Endothelial cell of umbilical vein (primary cell): ENCODE measurements at regions not wholly inside any gene's neighbourhood (a gene's known extent, or its start where the extent isn't known, plus 50 kb on each side); places are given as distances from the start of the nearest gene placed in this dataset.

ENCODE experiments used
- BruUV-seq: library from RNA; stranded (reverse); fragments of 400-500 nt; replicated peaks from 2 replicates; lab custom pipeline; 2021; lab: Mats Ljungman, UMichigan
- CTCF ChIA-PET: fragments of 300-600, 350-600 bp; sonication (Branson Sonifier 250); formaldehyde crosslinking; loops from one replicate; lab custom pipeline; 2021; ENCODE audit warnings: antibody characterized with exemption, inconsistent platforms; lab: Charles Lee
- POLR2A ChIA-PET: fragments of 300-600, 350-600 bp; sonication (Branson Sonifier 250); formaldehyde crosslinking; loops from one replicate; lab custom pipeline; 2021; ENCODE audit warnings: antibody characterized with exemption, inconsistent platforms; lab: Charles Lee
- DNase-seq: peaks from one replicate; pipeline ENCODE4 v3.0.0-alpha.2; 2011; ENCODE audit warnings: low read depth, low spot score
- FAIRE-seq: peaks from 2 replicates; lab custom pipeline; 2011; peaks lifted over from hg19 to GRCh38; lab: Jason Lieb, UNC
- H2AFZ ChIP-seq: 2 replicates; pipeline ENCODE4 v1.6.0; 2012; ENCODE audit warnings: low read depth, low read length, control low read depth, inconsistent platforms
- H3K27ac ChIP-seq: 2 replicates; pipeline ENCODE4 v1.5.1; 2011; ENCODE audit warnings: low read depth, mild to moderate bottlenecking, control low read depth, low read length, moderate library complexity; ENCODE audit not compliant: insufficient read depth
- H3K27me3 ChIP-seq, 2 experiments: 2 replicates each; pipeline versions ENCODE4 v1.6.0 to v1.6.1; 2011; ENCODE audit warnings: low read length in 2 of 2, mixed read lengths in 1 of 2; ENCODE audit not compliant: control insufficient read depth in 2 of 2, insufficient read depth in 2 of 2
- H3K36me3 ChIP-seq, 2 experiments: 2 replicates in 1 of 2; 3 replicates in 1 of 2; pipeline ENCODE4 v1.5.1; 2011; ENCODE audit warnings: low read length in 2 of 2, mild to moderate bottlenecking in 1 of 2, moderate library complexity in 1 of 2; ENCODE audit not compliant: control insufficient read depth in 2 of 2, insufficient read depth in 2 of 2; ENCODE audit errors: extremely low read depth in 1 of 2
- H3K4me1 ChIP-seq: 3 replicates; pipeline ENCODE4 v1.5.1; 2011; ENCODE audit warnings: mild to moderate bottlenecking, low read length; ENCODE audit not compliant: control insufficient read depth, insufficient read depth; ENCODE audit errors: extremely low read depth
- H3K4me2 ChIP-seq: 2 replicates; pipeline ENCODE4 v1.6.1; 2011; ENCODE audit warnings: low read length, control low read depth, mixed read lengths; ENCODE audit not compliant: insufficient read depth
- H3K4me3 ChIP-seq, 3 experiments: fragments of 200-600 bp in 1 of 3; sonication (generic), shearing (Covaris generic) in 1 of 3; replicated peaks in 1 of 3; 2 replicates each; pipeline ENCODE4 v1.5.1; 2011 to 2016; ENCODE audit warnings: control low read depth in 3 of 3, low read length in 3 of 3, mild to moderate bottlenecking in 2 of 3, inconsistent platforms in 1 of 3, low read depth in 1 of 3, moderate library complexity in 1 of 3; ENCODE audit not compliant: insufficient read depth in 1 of 3
- H3K79me2 ChIP-seq: 2 replicates; pipeline ENCODE4 v1.6.0; 2012; ENCODE audit warnings: low read length, inconsistent platforms; ENCODE audit not compliant: control insufficient read depth, insufficient read depth
- H3K9ac ChIP-seq: replicated peaks from 2 replicates; pipeline ENCODE3; 2011; ENCODE audit warnings: low read length, control low read depth; ENCODE audit not compliant: insufficient read depth; ENCODE audit errors: extremely low read depth
- H3K9me1 ChIP-seq: replicated peaks from 3 replicates; pipeline ENCODE4 v1.6.0; 2011; ENCODE audit warnings: mild to moderate bottlenecking, low read length; ENCODE audit not compliant: control insufficient read depth, insufficient read depth; ENCODE audit errors: extremely low read depth
- H3K9me3 ChIP-seq: replicated peaks from 2 replicates; pipeline ENCODE4 v1.5.1; 2012; ENCODE audit warnings: low read length, inconsistent platforms; ENCODE audit not compliant: control insufficient read depth, insufficient read depth
- H4K20me1 ChIP-seq: replicated peaks from 2 replicates; pipeline ENCODE3; 2011; ENCODE audit warnings: mild to moderate bottlenecking, low read length; ENCODE audit not compliant: control insufficient read depth, insufficient read depth; ENCODE audit errors: extremely low read depth
- EZH2 ChIP-seq: IDR thresholded peaks from 2 replicates; pipeline ENCODE4 v1.6.1; 2012; ENCODE audit warnings: borderline replicate concordance, low read depth, mild to moderate bottlenecking, moderate library complexity, low read length, inconsistent platforms; ENCODE audit not compliant: severe bottlenecking
- FOS ChIP-seq: IDR thresholded peaks from 2 replicates; pipeline ENCODE4 v1.6.1; 2011; ENCODE audit warnings: mild to moderate bottlenecking, low read length, moderate library complexity, borderline replicate concordance; ENCODE audit not compliant: insufficient read depth
- GATA2 ChIP-seq: IDR thresholded peaks from 2 replicates; pipeline ENCODE4 v1.7.0; 2011; ENCODE audit warnings: low read depth, mild to moderate bottlenecking, moderate library complexity, mixed read lengths, low read length; ENCODE audit not compliant: insufficient read length, insufficient read depth
- JUN ChIP-seq: IDR thresholded peaks from 2 replicates; pipeline ENCODE4 v1.6.1; 2011; ENCODE audit warnings: borderline replicate concordance, low read depth; ENCODE audit not compliant: insufficient read length, insufficient read depth
- MYC ChIP-seq: IDR thresholded peaks from one replicate; pipeline ENCODE4 v1.6.1; 2011; ENCODE audit warnings: mild to moderate bottlenecking, low read depth, low read length
- POLR2A ChIP-seq: IDR thresholded peaks from 2 replicates; pipeline ENCODE4 v1.6.1; 2012; ENCODE audit warnings: low read depth, mild to moderate bottlenecking, control low read depth, low read length
- POLR2AphosphoS5 ChIP-seq: IDR thresholded peaks from 2 replicates; pipeline ENCODE4 v1.6.1; 2012; ENCODE audit warnings: low read depth, mild to moderate bottlenecking, control low read depth, low read length, moderate library complexity; ENCODE audit not compliant: insufficient read depth
- dilution Hi-C: fragments of 300-500 bp; cut with MboI; formaldehyde crosslinking; loops from one replicate; pipeline ENCODE4 v1.15.0; 2019; ENCODE audit warnings: low sequenced_read_pairs; ENCODE audit not compliant: extremely low pct_ligation_motif_present
- intact Hi-C: fragments of 100-400 bp; cut with micrococcal nuclease; formaldehyde crosslinking; loops from one replicate; pipeline ENCODE4 v1.10.0; 2022
- TF ChIP-seq, protein P1 (sequence below), 2 donors: IDR thresholded peaks; 1 replicate in 1 of 2; 2 replicates in 1 of 2; pipeline ENCODE4 v1.5.1; 2011; ENCODE audit warnings: low read length in 2 of 2, mild to moderate bottlenecking in 2 of 2, moderate library complexity in 2 of 2, control low read depth in 1 of 2, inconsistent platforms in 1 of 2, low read depth in 1 of 2; ENCODE audit not compliant: insufficient read depth in 1 of 2; ENCODE audit errors: extremely low read depth in 1 of 2
- TF ChIP-seq, protein P2 (sequence below): IDR thresholded peaks from 2 replicates; pipeline ENCODE4 v1.6.1; 2011; ENCODE audit not compliant: insufficient read depth, insufficient read length

DNA sequence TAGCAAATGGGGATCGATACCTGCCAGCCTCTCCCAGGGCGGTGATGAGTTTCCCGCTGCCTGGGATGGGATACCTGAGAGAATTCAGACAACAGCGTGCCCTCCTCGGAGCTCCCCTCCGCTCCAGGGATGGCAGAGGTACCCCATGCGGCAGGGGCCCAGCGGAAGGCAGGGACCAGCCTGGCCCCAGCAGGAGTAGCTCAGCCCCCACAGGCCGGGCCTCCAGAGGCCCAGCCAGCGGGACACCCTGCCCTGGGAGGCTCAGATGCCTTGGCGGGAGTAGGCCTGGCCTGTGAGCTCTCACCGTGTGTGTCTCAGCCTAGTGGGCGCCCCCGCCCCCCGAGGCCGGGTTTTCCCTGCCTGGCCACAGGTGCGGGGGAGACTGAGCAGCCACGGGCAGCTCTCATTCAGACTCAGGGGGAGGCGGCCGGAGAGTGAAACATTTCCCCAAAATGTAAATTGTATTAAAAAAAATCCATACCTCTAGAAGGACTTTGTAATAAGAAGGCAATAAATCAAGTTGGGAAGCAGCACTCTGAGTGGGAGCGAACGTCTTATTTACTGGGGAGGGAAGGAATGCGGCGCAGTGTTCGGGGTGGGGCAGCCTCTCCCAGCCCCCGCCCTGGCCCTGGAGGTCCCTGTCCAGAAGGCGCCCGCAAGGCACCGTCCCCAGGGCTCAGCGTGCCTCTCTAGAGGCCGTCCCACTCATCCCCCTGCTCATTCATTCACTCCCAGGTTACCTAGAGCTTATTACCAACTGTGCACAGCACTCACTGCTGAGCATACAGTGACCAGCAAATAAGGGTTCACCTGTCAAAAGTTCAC lies 888.0 kb downstream of the BRD1 start:
- Histone ChIP-seq H3K79me2 (no peaks in the 10 kb centered on the region), H3K27me3 (no peaks in the 10 kb centered on the region), H3K9me3 (peaks cover 5% of the 10 kb centered on the region), H3K9ac (no peak overlapping the region), H3K4me1 (no peaks in the 10 kb centered on the region), H3K36me3 (no peaks in the 10 kb centered on the region), H2AFZ (no peak overlapping the region), H3K4me3 (no peak overlapping the region), H3K4me2 (no peak overlapping the region), H3K27ac (no peak overlapping the region), H4K20me1 (no peaks in the 10 kb centered on the region), H3K9me1 (no peaks in the 10 kb centered on the region)
- intact Hi-C loops (no loop called here), dilution Hi-C loops (no loop called here)
- no peak for DNase-seq
- FAIRE-seq = no peak
- CTCF ChIA-PET = no interaction called here
- POLR2A ChIA-PET = no interaction called here
- no TSS peak for BruUV-seq
- TF ChIP-seq MYC (no peak), POLR2A (no peak)

DNA sequence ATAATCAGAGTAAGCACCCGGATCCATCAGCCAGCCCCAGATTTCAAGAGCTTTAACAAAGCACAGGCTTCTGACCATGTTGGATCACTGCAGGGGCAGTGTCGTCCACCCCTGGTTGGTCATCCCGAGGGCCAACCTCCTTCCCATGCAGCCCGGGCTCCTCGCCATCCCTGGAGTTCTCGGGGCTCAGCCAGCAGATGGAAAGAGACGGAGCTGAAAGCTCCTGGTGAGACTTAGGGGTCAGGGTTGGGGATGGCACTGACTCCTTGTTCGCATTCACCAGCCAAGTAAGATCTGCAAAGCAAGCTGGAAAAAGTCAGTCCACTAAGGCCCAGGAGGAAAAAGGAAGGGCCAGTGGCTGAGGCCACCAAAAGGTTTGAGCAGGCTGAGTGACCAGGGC lies 888.9 kb downstream of the BRD1 start:
- no peak overlapping the region for H3K27ac ChIP-seq
- no peak for FAIRE-seq
- dilution Hi-C loops = no loop called here

More for the DNA sequence above, 888.9 kb downstream of the BRD1 start:
- H2AFZ ChIP-seq = no peak overlapping the region
- H3K79me2 ChIP-seq = no peaks in the 10 kb centered on the region
- H3K36me3 ChIP-seq = no peaks in the 10 kb centered on the region
- H3K9me3 ChIP-seq = peaks cover 5% of the 10 kb centered on the region
- H3K9ac ChIP-seq = no peak overlapping the region
- no peaks in the 10 kb centered on the region for H3K4me1 ChIP-seq
- ChIA-PET POLR2A (no interaction called here), CTCF (no interaction called here)
- H3K9me1 ChIP-seq = no peaks in the 10 kb centered on the region
- H3K4me3 ChIP-seq = no peak overlapping the region
- no peak for DNase-seq
- intact Hi-C loops = no loop called here
- H3K27me3 ChIP-seq = no peaks in the 10 kb centered on the region
- H3K4me2 ChIP-seq = no peak overlapping the region
- H4K20me1 ChIP-seq = no peaks in the 10 kb centered on the region
- TF ChIP-seq MYC (no peak), FOS (no peak), JUN (no peak), EZH2 (no peak), GATA2 (no peak), POLR2AphosphoS5 (no peak), POLR2A (no peak)
- TF ChIP-seq, protein P1, sequence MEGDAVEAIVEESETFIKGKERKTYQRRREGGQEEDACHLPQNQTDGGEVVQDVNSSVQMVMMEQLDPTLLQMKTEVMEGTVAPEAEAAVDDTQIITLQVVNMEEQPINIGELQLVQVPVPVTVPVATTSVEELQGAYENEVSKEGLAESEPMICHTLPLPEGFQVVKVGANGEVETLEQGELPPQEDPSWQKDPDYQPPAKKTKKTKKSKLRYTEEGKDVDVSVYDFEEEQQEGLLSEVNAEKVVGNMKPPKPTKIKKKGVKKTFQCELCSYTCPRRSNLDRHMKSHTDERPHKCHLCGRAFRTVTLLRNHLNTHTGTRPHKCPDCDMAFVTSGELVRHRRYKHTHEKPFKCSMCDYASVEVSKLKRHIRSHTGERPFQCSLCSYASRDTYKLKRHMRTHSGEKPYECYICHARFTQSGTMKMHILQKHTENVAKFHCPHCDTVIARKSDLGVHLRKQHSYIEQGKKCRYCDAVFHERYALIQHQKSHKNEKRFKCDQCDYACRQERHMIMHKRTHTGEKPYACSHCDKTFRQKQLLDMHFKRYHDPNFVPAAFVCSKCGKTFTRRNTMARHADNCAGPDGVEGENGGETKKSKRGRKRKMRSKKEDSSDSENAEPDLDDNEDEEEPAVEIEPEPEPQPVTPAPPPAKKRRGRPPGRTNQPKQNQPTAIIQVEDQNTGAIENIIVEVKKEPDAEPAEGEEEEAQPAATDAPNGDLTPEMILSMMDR (IDR thresholded peaks at IDR 0.05; ENCODE audit: extremely low read depth in 1 of 2, insufficient read depth in 1 of 2, low read depth in 1 of 2, low read length in 2 of 2) = no peak
- TF ChIP-seq, protein P2, sequence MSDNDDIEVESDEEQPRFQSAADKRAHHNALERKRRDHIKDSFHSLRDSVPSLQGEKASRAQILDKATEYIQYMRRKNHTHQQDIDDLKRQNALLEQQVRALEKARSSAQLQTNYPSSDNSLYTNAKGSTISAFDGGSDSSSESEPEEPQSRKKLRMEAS = no peak
- BruUV-seq = no TSS peak
